ENCODE measurements at regions not wholly inside any gene's neighbourhood (a gene's known extent, or its start where the extent isn't known, plus 50 kb on each side); places are given as distances from the start of the nearest gene placed in this dataset.

DNA sequence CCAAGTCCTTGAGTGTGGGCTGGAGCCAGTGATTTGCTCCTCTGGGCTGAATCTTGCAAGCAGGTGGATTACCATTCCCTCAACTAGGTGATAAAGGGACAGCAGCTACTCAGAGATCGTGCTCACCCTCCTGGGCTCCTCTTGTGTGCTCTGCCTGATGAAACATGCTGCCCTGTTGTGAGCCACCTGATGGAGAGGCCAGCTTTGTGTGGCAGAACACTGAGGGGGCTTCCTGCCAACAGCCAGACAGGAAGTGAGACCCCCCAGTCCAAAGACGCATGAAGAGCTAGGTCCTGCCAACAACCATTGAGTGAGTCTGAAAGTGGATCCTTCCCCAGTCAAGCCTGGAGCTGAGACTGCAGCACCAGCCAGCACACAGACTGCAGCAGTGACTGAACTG is 106.4 kb upstream of the IRX2 start:
- Histone ChIP-seq H3K4me1 (replicated peaks in 1 of 4; ENCODE audit: control insufficient read depth in 3 of 4, insufficient read depth in 4 of 4, low read length in 3 of 4) (0 out of 7 replicates have a peak, but pooled peaks cover 0 to 3% (median 0%) of the 10 kb centered on the region in 4 experiments), H3K4me2 (ENCODE audit: insufficient read depth in 1 of 2, low read depth in 2 of 2, low read length in 2 of 2) (no peak overlapping the region), H3K79me2 (ENCODE audit: control insufficient read depth in 1 of 2, insufficient read depth in 2 of 2, low read length in 2 of 2) (no peaks in the 10 kb centered on the region), H3K36me3 (ENCODE audit: control insufficient read depth in 2 of 4, insufficient read depth in 4 of 4, low read length in 3 of 4) (no peaks in the 10 kb centered on the region), H3K9ac (replicated peaks in 1 of 4; ENCODE audit: extremely low read depth in 1 of 4, low read depth in 3 of 4, low read length in 3 of 4) (no peak overlapping the region), H3K4me3 (ENCODE audit: extremely low read depth in 1 of 4, insufficient read depth in 2 of 4, low read depth in 3 of 4, low read length in 4 of 4) (no peak overlapping the region), H2BK15ac (ENCODE audit: low read length) (no peak overlapping the region), H3K4ac (replicated peaks; ENCODE audit: insufficient read length, low read depth, low read length) (no peak overlapping the region), H4K5ac (ENCODE audit: insufficient read length, low read depth, low read length) (peak overlapping the region; percentile 10), H4K20me1 (replicated peaks in 1 of 2; ENCODE audit: control insufficient read depth in 1 of 2, insufficient read depth in 2 of 2, low read length in 2 of 2) (no peaks in the 10 kb centered on the region), H3K27ac (ENCODE audit: low read depth, low read length) (no peak overlapping the region), H3K18ac (ENCODE audit: extremely low read depth, low read length) (no peak overlapping the region), H4K8ac (ENCODE audit: extremely low read depth, insufficient read depth, low read length) (no peak overlapping the region), H3K27me3 (replicated peaks in 1 of 4; ENCODE audit: control insufficient read depth in 3 of 4, extremely low read depth in 1 of 4, insufficient read depth in 3 of 4, low read length in 3 of 4) (no peaks in the 10 kb centered on the region), H3K79me1 (ENCODE audit: low read depth, low read length) (no peaks in the 10 kb centered on the region), H3K56ac (replicated peaks; ENCODE audit: insufficient read length, low read depth, low read length) (no peak overlapping the region), H4K91ac (replicated peaks; ENCODE audit: insufficient read length, low read length) (no peak overlapping the region), H3K9me3 (ENCODE audit: insufficient read depth in 2 of 2, low read depth in 1 of 2, low read length in 1 of 2) (peaks cover 0 to 2% of the 10 kb centered on the region in 2 experiments; a peak in 1 of 4 replicates), H3K14ac (ENCODE audit: insufficient read length) (no peak overlapping the region), H2BK120ac (replicated peaks; ENCODE audit: low read depth, low read length) (no peak overlapping the region), H2AK5ac (ENCODE audit: low read depth, low read length) (no peak overlapping the region), H2AFZ (ENCODE audit: low read length) (peak overlapping the region; percentile 87), H2BK5ac (ENCODE audit: low read depth, low read length) (no peak overlapping the region), H3K23me2 (ENCODE audit: low read depth, low read length) (no peaks in the 10 kb centered on the region), H2BK12ac (ENCODE audit: low read depth, low read length) (no peak overlapping the region), H3K23ac (ENCODE audit: insufficient read length) (no peak overlapping the region), H2BK20ac (ENCODE audit: low read length) (no peak overlapping the region)
- POLR2A ChIA-PET (ENCODE audit: partially characterized antibody), result no interaction called here
- no peak for FAIRE-seq
- TF ChIP-seq BRCA1 (IDR thresholded peaks at IDR 0.05; ENCODE audit: low read depth, low read length) (no peak), SAP30 (IDR thresholded peaks at IDR 0.05; ENCODE audit: insufficient read depth, insufficient replicate concordance, low read length) (no peak), KDM1A (IDR thresholded peaks at IDR 0.05; ENCODE audit: borderline replicate concordance, low read length) (no peak), RNF2 (IDR thresholded peaks at IDR 0.05; ENCODE audit: borderline replicate concordance, low read depth, low read length, missing control alignments, poor library complexity, severe bottlenecking) (no peak), SUZ12 (IDR thresholded peaks at IDR 0.05; ENCODE audit: low read length) (no peak), SIRT6 (IDR thresholded peaks at IDR 0.05; ENCODE audit: low read length) (no peak), SRF (IDR thresholded peaks at IDR 0.05; ENCODE audit: low read depth, low read length) (no peak), GTF2F1 (IDR thresholded peaks at IDR 0.05; ENCODE audit: borderline replicate concordance, low read depth, low read length) (no peak), BCL11A (IDR thresholded peaks at IDR 0.05; ENCODE audit: low read depth in 2 of 2, low read length in 2 of 2) (no peak), EP300 (IDR thresholded peaks at IDR 0.05; ENCODE audit: borderline replicate concordance in 1 of 2, low read depth in 2 of 2, low read length in 2 of 2) (no peak), YY1 (IDR thresholded peaks at IDR 0.05; ENCODE audit: low read depth, low read length) (no peak), SIX5 (IDR thresholded peaks at IDR 0.05; ENCODE audit: low read depth, low read length) (no peak), GABPA (IDR thresholded peaks at IDR 0.05; ENCODE audit: borderline replicate concordance, insufficient read depth, low read length) (no peak)
- WGBS, 2 experiments (ENCODE audit: extremely low coverage in 1 of 2, insufficient coverage in 1 of 2, insufficient read length in 1 of 2, insufficient replicate concordance in 2 of 2, low coverage in 1 of 2, low lambda C conversion rate in 2 of 2, missing lambda C conversion rate in 1 of 2), result 94% methylated on average over 2 of the region's 2 CpGs; no CpG with 5 or more reads in 1 of the 2 experiments
- DNase-seq (ENCODE audit: low read depth in 1 of 2, low spot score in 2 of 2), result no peak
- CTCF ChIA-PET (ENCODE audit: partially characterized antibody), result interaction anchor here (0.5 to 0.6 kb wide), 2 partner anchors 21 to 33 kb away, joined by 3 read pairs; no protein-coding TSS in a partner anchor
